ENCODE measurements at regions not wholly inside any gene's neighbourhood (a gene's known extent, or its start where the extent isn't known, plus 50 kb on each side); places are given as distances from the start of the nearest gene placed in this dataset.

- Histone ChIP-seq H2BK20ac (ENCODE audit: low read length) (no peak overlapping the region), H2BK15ac (ENCODE audit: low read length) (no peak overlapping the region), H3K14ac (ENCODE audit: insufficient read length) (no peak overlapping the region), H2BK12ac (ENCODE audit: low read depth, low read length) (no peak overlapping the region), H3K9me3 (ENCODE audit: insufficient read depth in 2 of 2, low read depth in 1 of 2, low read length in 1 of 2) (peaks cover 2 to 4% of the 10 kb centered on the region in 2 experiments; a peak in 1 of 4 replicates), H3K23ac (ENCODE audit: insufficient read length) (no peak overlapping the region), H3K4ac (replicated peaks; ENCODE audit: insufficient read length, low read depth, low read length) (no peak overlapping the region), H3K27me3 (replicated peaks in 1 of 4; ENCODE audit: control insufficient read depth in 3 of 4, extremely low read depth in 1 of 4, insufficient read depth in 3 of 4, low read length in 3 of 4) (no peaks in the 10 kb centered on the region), H2BK5ac (ENCODE audit: low read depth, low read length) (no peak overlapping the region), H3K4me3 (ENCODE audit: extremely low read depth in 1 of 4, insufficient read depth in 2 of 4, low read depth in 3 of 4, low read length in 4 of 4) (no peak overlapping the region), H4K20me1 (replicated peaks in 1 of 2; ENCODE audit: control insufficient read depth in 1 of 2, insufficient read depth in 2 of 2, low read length in 2 of 2) (no peaks in the 10 kb centered on the region), H4K8ac (ENCODE audit: extremely low read depth, insufficient read depth, low read length) (no peak overlapping the region), H2BK120ac (replicated peaks; ENCODE audit: low read depth, low read length) (no peak overlapping the region), H3K36me3 (ENCODE audit: control insufficient read depth in 2 of 4, insufficient read depth in 4 of 4, low read length in 3 of 4) (no peaks in the 10 kb centered on the region), H3K23me2 (ENCODE audit: low read depth, low read length) (no peaks in the 10 kb centered on the region), H4K5ac (ENCODE audit: insufficient read length, low read depth, low read length) (no peak overlapping the region), H3K18ac (ENCODE audit: extremely low read depth, low read length) (no peak overlapping the region), H3K56ac (replicated peaks; ENCODE audit: insufficient read length, low read depth, low read length) (no peak overlapping the region), H3K4me2 (ENCODE audit: insufficient read depth in 1 of 2, low read depth in 2 of 2, low read length in 2 of 2) (no peak overlapping the region), H2AFZ (ENCODE audit: low read length) (no peak overlapping the region), H3K9ac (replicated peaks in 1 of 4; ENCODE audit: extremely low read depth in 1 of 4, low read depth in 3 of 4, low read length in 3 of 4) (no peak overlapping the region), H3K4me1 (replicated peaks in 1 of 4; ENCODE audit: control insufficient read depth in 3 of 4, insufficient read depth in 4 of 4, low read length in 3 of 4) (peaks cover 0 to 4% (median 2%) of the 10 kb centered on the region in 4 experiments; a peak in 2 of 7 replicates), H2AK5ac (ENCODE audit: low read depth, low read length) (no peak overlapping the region), H3K79me1 (ENCODE audit: low read depth, low read length) (no peaks in the 10 kb centered on the region), H4K91ac (replicated peaks; ENCODE audit: insufficient read length, low read length) (no peak overlapping the region), H3K79me2 (ENCODE audit: control insufficient read depth in 1 of 2, insufficient read depth in 2 of 2, low read length in 2 of 2) (no peaks in the 10 kb centered on the region), H3K27ac (ENCODE audit: low read depth, low read length) (no peak overlapping the region)
- ChIA-PET POLR2A (ENCODE audit: partially characterized antibody) (no interaction called here), CTCF (ENCODE audit: partially characterized antibody) (interaction anchor here (0.6 to 1.5 kb wide), 3 partner anchors 11 to 176 kb away, joined by 3 to 4 read pairs (median 4); no protein-coding TSS in a partner anchor)
- 88% methylated on average over 7 of the region's 7 CpGs; no CpG with 5 or more reads in 1 of the 2 experiments for WGBS, 2 experiments (ENCODE audit: extremely low coverage in 1 of 2, insufficient coverage in 1 of 2, insufficient read length in 1 of 2, insufficient replicate concordance in 2 of 2, low coverage in 1 of 2, low lambda C conversion rate in 2 of 2, missing lambda C conversion rate in 1 of 2)
- DNase-seq (ENCODE audit: low read depth in 1 of 2, low spot score in 2 of 2), result no peak
- FAIRE-seq, result no peak
- no peak for TF ChIP-seq CREB1 (IDR thresholded peaks at IDR 0.05)
- TF ChIP-seq EZH2 (IDR thresholded peaks at IDR 0.05; ENCODE audit: low read depth, low read length, severe bottlenecking), result no peak
- no peak for TF ChIP-seq NRF1 (IDR thresholded peaks at IDR 0.05; ENCODE audit: low read depth, low read length)
- TF ChIP-seq POU5F1 (IDR thresholded peaks at IDR 0.05; ENCODE audit: low read depth, low read length), result no peak
- no peak for TF ChIP-seq MAX (IDR thresholded peaks at IDR 0.05)
- TF ChIP-seq ATF3 (IDR thresholded peaks at IDR 0.05; ENCODE audit: insufficient read depth, low read depth, low read length), result no peak
- TF ChIP-seq TCF12 (IDR thresholded peaks at IDR 0.05; ENCODE audit: low read depth, low read length), result no peak
- TF ChIP-seq SAP30 (IDR thresholded peaks at IDR 0.05; ENCODE audit: insufficient read depth, insufficient replicate concordance, low read length), result no peak
- no peak for TF ChIP-seq EP300 (IDR thresholded peaks at IDR 0.05; ENCODE audit: borderline replicate concordance in 1 of 2, low read depth in 2 of 2, low read length in 2 of 2)
- no peak for TF ChIP-seq HDAC2 (IDR thresholded peaks at IDR 0.05; ENCODE audit: borderline replicate concordance in 1 of 2, low read depth in 2 of 2, low read length in 2 of 2)
- no peak for TF ChIP-seq RAD21 (IDR thresholded peaks at IDR 0.05 in 1 of 2, conservative IDR thresholded peaks at IDR 0.05 in 1 of 2; ENCODE audit: low read depth in 2 of 2, low read length in 2 of 2)
- no peak for TF ChIP-seq TBP (IDR thresholded peaks at IDR 0.05; ENCODE audit: low read depth, low read length)
Observed at GRCh38 chr3:71912839-71913495, 128.0 kb upstream of the PROK2 start.

Measured in H1 (cell line).